Gastrocnemius medialis (tissue), 4 donors: ENCODE measurements at regions not wholly inside any gene's neighbourhood (a gene's known extent, or its start where the extent isn't known, plus 50 kb on each side); places are given as distances from the start of the nearest gene placed in this dataset.

ENCODE experiments used
- ATAC-seq, 2 donors: fragments of 150-250 bp; one replicate each; pipeline ENCODE4 v1.9.1; 2016
- DNase-seq, 2 donors: peaks; one replicate each; pipeline ENCODE4 v3.0.0-alpha.2; 2019
- H3K27ac ChIP-seq, 4 donors: fragments of 200-600 bp; sonication (generic); 1 replicate in 1 of 4; 2 replicates in 3 of 4; pipeline ENCODE4 v1.5.1; 2016 to 2018; ENCODE audit warnings: mild to moderate bottlenecking in 2 of 4, moderate library complexity in 1 of 4
- H3K27me3 ChIP-seq, 3 donors: fragments of 200-600 bp; sonication (generic) in 2 of 3; 1 replicate in 1 of 3; 2 replicates in 2 of 3; pipeline versions ENCODE4 v1.5.1 to v1.6.0; 2016 to 2019; ENCODE audit warnings: mild to moderate bottlenecking in 1 of 3, moderate library complexity in 1 of 3
- H3K36me3 ChIP-seq, 2 donors: fragments of 200-600 bp; sonication (generic) in 1 of 2; one replicate each; pipeline ENCODE4 v1.5.1; 2017 to 2018
- H3K4me1 ChIP-seq, 2 donors: fragments of 200-600 bp; sonication (generic) in 1 of 2; one replicate each; pipeline ENCODE4 v1.5.1; 2016 to 2017; ENCODE audit warnings: mild to moderate bottlenecking in 2 of 2
- H3K4me3 ChIP-seq, 4 donors: fragments of 200-600 bp; sonication (generic) in 3 of 4; 1 replicate in 1 of 4; 2 replicates in 3 of 4; pipeline ENCODE4 v1.5.1; 2016 to 2019; ENCODE audit warnings: mild to moderate bottlenecking in 2 of 4
- H3K9me3 ChIP-seq, 3 donors: fragments of 200-600 bp; sonication (generic) in 2 of 3; 1 replicate in 1 of 3; 2 replicates in 2 of 3; pipeline ENCODE4 v1.5.1; 2016 to 2019
- CTCF ChIP-seq, 5 experiments: fragments of 450-650 bp in 3 of 5; fragments of 200-600 bp in 2 of 5; sonication (generic) in 2 of 5; IDR thresholded peaks in 4 of 5; conservative IDR thresholded peaks in 1 of 5; 1 replicate in 4 of 5; 2 replicates in 1 of 5; pipeline ENCODE4 v1.5.1; 2016 to 2019; ENCODE audit warnings: antibody characterized with exemption in 5 of 5, mild to moderate bottlenecking in 3 of 5, moderate library complexity in 3 of 5
- POLR2A ChIP-seq, 2 donors: fragments of 450-650 bp; IDR thresholded peaks; one replicate each; pipeline ENCODE4 v1.6.1; 2017; ENCODE audit warnings: antibody characterized with exemption in 2 of 2, mild to moderate bottlenecking in 2 of 2, moderate library complexity in 2 of 2
- in situ Hi-C, 4 donors: fragments of 200-750 bp; cut with MboI; loops; one replicate each; pipeline versions ENCODE4 v1.15.0 to v1.8.0; 2017; ENCODE audit warnings: low sequenced_read_pairs in 4 of 4
- intact Hi-C: fragments of 100-400 bp; cut with DNase I; formaldehyde crosslinking; loops from one replicate; pipeline ENCODE4 v1.15.1; 2023; ENCODE audit warnings: low total_unique reads

DNA sequence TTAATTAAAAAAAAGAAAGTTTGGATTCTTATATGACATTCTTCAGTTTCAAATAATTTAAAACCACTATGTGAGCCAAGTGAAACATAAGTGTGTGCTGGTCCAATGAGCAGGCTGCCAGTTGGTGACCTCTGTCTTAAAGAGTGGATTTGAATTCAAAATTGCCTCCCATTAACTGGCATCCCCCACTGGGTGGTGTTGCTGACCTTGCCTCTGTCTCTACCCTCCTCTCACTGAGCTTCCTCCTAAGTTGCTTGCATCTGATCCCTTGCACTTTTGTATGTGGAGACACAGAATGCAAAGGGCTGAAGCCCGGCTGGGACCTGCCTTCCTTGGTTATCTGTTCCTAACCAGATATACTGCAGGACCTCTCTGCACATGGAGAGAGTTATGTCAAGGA lies 160.6 kb downstream of the CYLD start:
- no peaks in the 10 kb centered on the region for H3K36me3 ChIP-seq
- TF ChIP-seq CTCF (IDR thresholded peaks at IDR 0.05 in 4 of 5, conservative IDR thresholded peaks at IDR 0.05 in 1 of 5) = no peak
- in situ Hi-C loops = no loop called here
- H3K27ac ChIP-seq = no peak overlapping the region
- intact Hi-C loops = no loop called here
- DNase-seq (no peak), ATAC-seq (no peak)
- no peak overlapping the region for H3K4me3 ChIP-seq
- H3K4me1 ChIP-seq = no peaks in the 10 kb centered on the region
- no peaks in the 10 kb centered on the region for H3K9me3 ChIP-seq
- H3K27me3 ChIP-seq = no peaks in the 10 kb centered on the region

DNA sequence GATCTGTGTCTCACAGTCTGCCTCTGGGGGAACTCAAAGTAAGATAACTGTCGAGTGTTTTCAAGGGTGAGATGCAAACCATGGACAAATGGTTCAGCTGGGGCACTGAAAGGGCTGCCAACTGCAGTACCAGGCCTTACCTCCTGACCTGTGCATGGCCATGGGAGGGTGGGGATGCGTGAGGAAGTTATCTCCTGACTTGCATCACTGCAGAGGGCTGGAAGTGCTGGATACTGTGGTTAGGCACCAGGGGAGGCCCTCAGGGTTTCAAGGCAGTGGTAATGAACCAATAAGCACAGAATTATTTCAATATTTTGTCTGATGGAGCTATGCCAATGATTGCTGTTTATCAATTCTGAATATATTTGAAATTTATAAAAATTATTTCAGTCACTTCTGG lies 159.2 kb downstream of the CYLD start:
- DNase-seq = no peak

DNA sequence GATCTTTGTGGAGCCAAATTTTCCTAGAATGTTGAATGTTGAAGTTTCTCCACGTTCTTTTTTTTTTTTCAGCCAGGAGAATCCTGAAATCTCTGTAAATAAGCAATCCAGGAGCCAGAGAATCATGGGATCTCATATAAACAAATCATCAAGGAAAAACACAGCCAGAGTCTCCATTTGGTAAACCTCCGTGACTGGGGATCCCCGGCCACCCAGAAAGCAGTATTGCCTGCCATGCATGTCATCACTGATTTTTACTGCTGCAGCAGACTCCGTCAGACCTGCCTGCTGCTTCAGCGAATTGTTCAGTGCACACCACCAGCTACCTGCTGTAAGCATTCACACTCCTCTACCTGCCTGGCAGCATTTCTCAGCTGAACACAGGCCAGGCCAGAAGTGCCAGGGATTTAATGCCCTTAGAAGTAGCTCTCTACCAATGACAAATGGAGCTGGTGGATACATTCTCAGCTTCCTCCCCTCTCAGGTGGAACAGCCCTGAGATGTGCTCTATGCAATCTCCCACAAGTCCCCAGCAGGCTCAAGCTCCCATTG lies 158.6 kb downstream of the CYLD start:
- ATAC-seq = no peak
- Histone ChIP-seq H3K4me1 (no peaks in the 10 kb centered on the region), H3K36me3 (no peaks in the 10 kb centered on the region), H3K27me3 (no peaks in the 10 kb centered on the region), H3K27ac (no peak overlapping the region), H3K4me3 (no peak overlapping the region), H3K9me3 (no peaks in the 10 kb centered on the region)
- intact Hi-C loops (no loop called here), in situ Hi-C loops (no loop called here)
- TF ChIP-seq CTCF (IDR thresholded peaks at IDR 0.05 in 4 of 5, conservative IDR thresholded peaks at IDR 0.05 in 1 of 5) (no peak), POLR2A (IDR thresholded peaks at IDR 0.05) (no peak)
- no peak for DNase-seq

More for the DNA sequence above, 159.2 kb downstream of the CYLD start:
- intact Hi-C loops (no loop called here), in situ Hi-C loops (no loop called here)
- TF ChIP-seq CTCF (IDR thresholded peaks at IDR 0.05 in 4 of 5, conservative IDR thresholded peaks at IDR 0.05 in 1 of 5) (no peak), POLR2A (IDR thresholded peaks at IDR 0.05) (no peak)
- H3K4me1 ChIP-seq = no peaks in the 10 kb centered on the region
- no peak overlapping the region for H3K4me3 ChIP-seq
- H3K36me3 ChIP-seq = no peaks in the 10 kb centered on the region
- H3K9me3 ChIP-seq = no peaks in the 10 kb centered on the region
- H3K27ac ChIP-seq = no peak overlapping the region
- no peaks in the 10 kb centered on the region for H3K27me3 ChIP-seq
- ATAC-seq = no peak

GRCh38 chr16:50899951-50900350 lies 158.1 kb downstream of the CYLD start:
- TF ChIP-seq POLR2A (IDR thresholded peaks at IDR 0.05) (no peak), CTCF (IDR thresholded peaks at IDR 0.05 in 4 of 5, conservative IDR thresholded peaks at IDR 0.05 in 1 of 5) (no peak)
- in situ Hi-C loops = no loop called here
- Histone ChIP-seq H3K27ac (no peak overlapping the region), H3K9me3 (no peaks in the 10 kb centered on the region), H3K27me3 (no peaks in the 10 kb centered on the region), H3K36me3 (no peaks in the 10 kb centered on the region), H3K4me1 (no peaks in the 10 kb centered on the region), H3K4me3 (no peak overlapping the region)
- DNase-seq (no peak), ATAC-seq (no peak)
- intact Hi-C loops = no loop called here

DNA sequence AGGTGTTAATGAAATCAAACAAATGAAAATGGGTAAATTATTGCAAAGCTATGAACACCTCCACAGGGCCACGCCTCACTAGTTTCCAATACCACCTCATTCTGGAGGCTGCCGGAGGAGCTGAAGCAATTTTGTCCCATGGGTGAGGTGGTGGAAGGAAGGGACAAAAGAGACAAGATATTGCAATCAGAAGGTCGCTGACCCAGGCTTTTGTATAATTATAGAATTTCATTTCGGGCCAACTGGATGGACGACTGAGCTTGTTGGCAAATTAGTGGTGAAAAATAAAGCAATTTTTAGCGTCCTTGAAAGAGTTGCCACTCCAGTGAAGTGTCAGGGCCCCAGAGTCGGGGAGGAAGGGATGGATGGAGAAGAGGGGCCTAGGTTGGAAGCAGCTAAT lies 147.9 kb downstream of the CYLD start:
- intact Hi-C loops (no loop called here), in situ Hi-C loops (no loop called here)
- Histone ChIP-seq H3K9me3 (no peaks in the 10 kb centered on the region), H3K27me3 (peaks cover 0 to 2% (median 0%) of the 10 kb centered on the region in 3 donors), H3K36me3 (no peaks in the 10 kb centered on the region), H3K27ac (no peak overlapping the region), H3K4me1 (no peaks in the 10 kb centered on the region), H3K4me3 (no peak overlapping the region)
- no peak for TF ChIP-seq POLR2A (IDR thresholded peaks at IDR 0.05)
- no peak for TF ChIP-seq CTCF (IDR thresholded peaks at IDR 0.05 in 4 of 5, conservative IDR thresholded peaks at IDR 0.05 in 1 of 5)
- no peak for DNase-seq
- no peak for ATAC-seq
